Bone marrow (tissue), 2 donors: ENCODE measurements at regions not wholly inside any gene's neighbourhood (a gene's known extent, or its start where the extent isn't known, plus 50 kb on each side); places are given as distances from the start of the nearest gene placed in this dataset.

ENCODE experiments used
- DNase-seq, 2 donors: peaks; one replicate each; lab custom pipeline; 2025; lab: John Stamatoyannopoulos, UW

GRCh38 chr3:124092811-124093210, 100.9 kb upstream of the ROPN1 start:
- no peak for DNase-seq

GRCh38 chr3:124094496-124094895, 102.6 kb upstream of the ROPN1 start:
- no peak for DNase-seq

GRCh38 chr3:124097362-124098131, 105.6 kb upstream of the ROPN1 start:
- DNase-seq: no peak

GRCh38 chr3:124101643-124102042, 109.7 kb upstream of the ROPN1 start:
- no peak for DNase-seq

GRCh38 chr3:124107104-124107890, 115.4 kb upstream of the ROPN1 start:
- DNase-seq: no peak

GRCh38 chr3:124108446-124108845, 116.5 kb upstream of the ROPN1 start:
- DNase-seq: no peak

GRCh38 chr3:124113485-124113884, 121.6 kb upstream of the ROPN1 start:
- no peak for DNase-seq

- DNase-seq: no peak
These were observed 123.4 kb upstream of the ROPN1 start for GRCh38 chr3:124115279-124115678.

- no peak for DNase-seq
These were observed 124.0 kb upstream of the ROPN1 start for GRCh38 chr3:124115956-124116355.

GRCh38 chr3:124116906-124117305, 125.0 kb upstream of the ROPN1 start:
- no peak for DNase-seq

- no peak for DNase-seq
These were observed 125.6 kb upstream of the ROPN1 start for GRCh38 chr3:124117486-124117885.

- no peak for DNase-seq
These were observed 126.5 kb upstream of the ROPN1 start for GRCh38 chr3:124118397-124118796.

GRCh38 chr3:124119056-124119716, 127.3 kb upstream of the ROPN1 start:
- DNase-seq: no peak

- no peak for DNase-seq
These were observed 129.7 kb upstream of the ROPN1 start for GRCh38 chr3:124121379-124122312.

GRCh38 chr3:124125315-124125714, 133.4 kb upstream of the ROPN1 start:
- no peak for DNase-seq

GRCh38 chr3:124126436-124127023, 134.6 kb upstream of the ROPN1 start:
- no peak for DNase-seq

- no peak for DNase-seq
These were observed 139.2 kb upstream of the ROPN1 start for GRCh38 chr3:124131158-124131557.

GRCh38 chr3:124131580-124131979, 139.7 kb upstream of the ROPN1 start:
- no peak for DNase-seq

GRCh38 chr3:124132813-124133212, 140.9 kb upstream of the ROPN1 start:
- DNase-seq: no peak

GRCh38 chr3:124133366-124133940, 141.5 kb upstream of the ROPN1 start:
- no peak for DNase-seq

GRCh38 chr3:124137216-124137615, 145.3 kb upstream of the ROPN1 start:
- DNase-seq: no peak
